ENCODE measurements at regions not wholly inside any gene's neighbourhood (a gene's known extent, or its start where the extent isn't known, plus 50 kb on each side); places are given as distances from the start of the nearest gene placed in this dataset.

DNA sequence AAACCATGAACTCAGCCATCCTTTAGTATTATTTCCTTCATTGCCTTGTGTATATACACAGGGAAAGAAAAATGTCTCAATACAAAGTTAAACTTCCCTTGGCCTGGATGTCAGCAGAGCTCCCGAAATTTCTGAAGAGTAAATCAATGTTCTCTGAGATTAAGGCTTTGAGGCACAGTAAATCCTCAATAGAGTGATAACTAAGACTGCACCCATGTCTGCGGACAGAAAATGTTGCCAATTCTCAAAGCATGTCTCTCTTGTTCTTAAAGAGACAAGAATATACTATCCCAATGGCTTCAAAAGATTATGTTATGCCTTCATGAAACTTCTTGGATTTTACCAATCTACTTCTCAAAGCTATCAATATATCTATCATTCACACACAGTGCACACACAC is 1196.7 kb upstream of the TENM4 start:
- TF ChIP-seq POLR2A (IDR thresholded peaks at IDR 0.05): no peak
- TF ChIP-seq CTCF (IDR thresholded peaks at IDR 0.05): no peak
- Histone ChIP-seq H3K27ac (no peak overlapping the region), H3K9me3 (no peaks in the 10 kb centered on the region), H3K4me1 (no peaks in the 10 kb centered on the region), H3K4me3 (no peak overlapping the region), H3K27me3 (no peaks in the 10 kb centered on the region), H3K36me3 (ENCODE audit: low read depth, missing control alignments) (no peaks in the 10 kb centered on the region)
- DNase-seq: no peak
- WGBS, 2 donors: 66 to 75% methylated on average over 2 of the region's 2 CpGs
- intact Hi-C loops (cut with DNase I; ENCODE audit: low total_unique reads): no loop called here

DNA sequence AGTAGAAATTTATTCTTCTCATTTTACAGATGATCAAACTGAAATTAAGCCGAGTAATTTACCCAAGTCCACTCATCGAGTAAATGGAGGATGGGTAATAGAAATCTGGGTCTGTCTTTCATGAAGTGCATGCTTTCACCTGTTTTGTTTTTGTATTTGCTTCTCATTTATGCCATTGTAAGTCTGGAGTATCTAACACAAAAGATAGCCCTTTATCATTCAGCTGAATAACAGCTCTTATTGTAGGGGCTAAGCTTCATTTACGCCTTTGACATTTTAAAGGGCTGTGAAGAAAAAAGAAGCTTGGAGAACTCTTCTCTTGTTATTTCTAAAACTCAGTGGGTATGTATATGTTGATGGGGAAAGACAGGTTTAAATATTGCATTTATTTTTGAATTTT is 1196.2 kb upstream of the TENM4 start:
- no peaks in the 10 kb centered on the region for H3K4me1 ChIP-seq
- no peak overlapping the region for H3K4me3 ChIP-seq
- no peaks in the 10 kb centered on the region for H3K27me3 ChIP-seq
- no peak for TF ChIP-seq CTCF (IDR thresholded peaks at IDR 0.05)
- TF ChIP-seq POLR2A (IDR thresholded peaks at IDR 0.05): no peak
- no peaks in the 10 kb centered on the region for H3K36me3 ChIP-seq (ENCODE audit: low read depth, missing control alignments)
- 93 to 95% methylated on average over 3 of the region's 3 CpGs for WGBS, 2 donors
- H3K27ac ChIP-seq: no peak overlapping the region
- intact Hi-C loops (cut with DNase I; ENCODE audit: low total_unique reads): no loop called here
- no peaks in the 10 kb centered on the region for H3K9me3 ChIP-seq
- no peak for DNase-seq

DNA sequence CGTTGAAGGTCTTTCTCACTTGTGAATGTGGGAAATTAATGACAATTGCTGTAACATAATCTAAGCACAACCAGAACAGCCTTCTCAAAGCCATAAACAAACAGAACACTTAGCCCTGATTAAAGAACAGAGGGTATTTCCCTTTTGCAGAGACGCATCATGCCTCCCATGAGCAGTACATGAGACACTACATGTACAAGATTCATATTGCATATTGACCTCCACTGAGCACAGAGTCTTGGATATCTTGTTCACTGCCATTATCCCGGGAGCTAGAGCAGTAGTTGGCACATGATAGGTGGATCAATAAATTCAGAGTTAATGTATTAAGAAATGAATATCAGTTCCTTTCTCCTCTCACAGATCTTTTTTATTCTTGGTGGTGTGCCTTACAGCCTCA is 1194.3 kb upstream of the TENM4 start:
- H3K4me1 ChIP-seq: no peaks in the 10 kb centered on the region
- H3K27me3 ChIP-seq: no peaks in the 10 kb centered on the region
- DNase-seq: no peak
- intact Hi-C loops (cut with DNase I; ENCODE audit: low total_unique reads): no loop called here
- no peak overlapping the region for H3K27ac ChIP-seq
- WGBS, 2 donors: 72 to 86% methylated on average over 3 of the region's 3 CpGs
- H3K4me3 ChIP-seq: no peak overlapping the region
- H3K36me3 ChIP-seq (ENCODE audit: low read depth, missing control alignments): no peaks in the 10 kb centered on the region
- no peaks in the 10 kb centered on the region for H3K9me3 ChIP-seq
- TF ChIP-seq CTCF (IDR thresholded peaks at IDR 0.05) (no peak), POLR2A (IDR thresholded peaks at IDR 0.05) (no peak)

GRCh38 chr11:80632691-80633090 is 1191.9 kb upstream of the TENM4 start:
- TF ChIP-seq CTCF (IDR thresholded peaks at IDR 0.05) (no peak), POLR2A (IDR thresholded peaks at IDR 0.05) (no peak)
- no peak for DNase-seq
- H3K4me3 ChIP-seq: no peak overlapping the region
- no peaks in the 10 kb centered on the region for H3K9me3 ChIP-seq
- H3K27me3 ChIP-seq: no peaks in the 10 kb centered on the region
- H3K36me3 ChIP-seq (ENCODE audit: low read depth, missing control alignments): no peaks in the 10 kb centered on the region
- WGBS, 2 donors: 85 to 88% methylated on average over 4 of the region's 4 CpGs
- intact Hi-C loops (cut with DNase I; ENCODE audit: low total_unique reads): no loop called here
- H3K4me1 ChIP-seq: no peaks in the 10 kb centered on the region
- no peak overlapping the region for H3K27ac ChIP-seq

DNA sequence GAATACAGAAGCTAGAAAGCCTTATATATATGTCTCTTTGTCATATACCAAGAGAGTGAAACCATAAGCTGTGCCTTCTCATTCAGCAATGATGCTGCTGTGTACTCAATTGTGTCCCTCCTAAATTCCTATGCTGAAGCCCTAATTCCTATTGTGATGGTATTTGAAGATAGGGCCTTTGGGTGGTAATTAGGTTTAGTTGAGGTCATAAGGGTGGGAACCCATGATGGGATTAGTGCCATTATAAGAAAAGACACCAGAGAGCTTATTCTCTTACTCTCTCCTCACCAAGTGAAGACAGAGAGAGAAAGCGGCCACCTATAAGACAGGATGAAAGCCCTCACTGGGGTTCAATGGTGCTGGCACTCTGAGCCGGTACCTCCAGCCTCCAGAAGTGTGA is 1191.3 kb upstream of the TENM4 start:
- H3K27ac ChIP-seq: no peak overlapping the region
- no peak overlapping the region for H3K4me3 ChIP-seq
- H3K9me3 ChIP-seq: no peaks in the 10 kb centered on the region
- intact Hi-C loops (cut with DNase I; ENCODE audit: low total_unique reads): no loop called here
- 94 to 96% methylated on average over 2 of the region's 2 CpGs for WGBS, 2 donors
- DNase-seq: no peak
- TF ChIP-seq CTCF (IDR thresholded peaks at IDR 0.05): no peak
- TF ChIP-seq POLR2A (IDR thresholded peaks at IDR 0.05): no peak
- H3K36me3 ChIP-seq (ENCODE audit: low read depth, missing control alignments): no peaks in the 10 kb centered on the region
- H3K4me1 ChIP-seq: no peaks in the 10 kb centered on the region
- no peaks in the 10 kb centered on the region for H3K27me3 ChIP-seq
